HG03095 (cell line): ENCODE measurements at regions not wholly inside any gene's neighbourhood (a gene's known extent, or its start where the extent isn't known, plus 50 kb on each side); places are given as distances from the start of the nearest gene placed in this dataset.
"Not testable (repeated sequence)": the region's sequence is repeated elsewhere in the genome, so short reads cannot be mapped to it uniquely, and the experiment has no call there.

Source experiments
- ATAC-seq: cut with Tn5 transposase; IDR thresholded peaks from one replicate; pipeline ENCODE4 v1.9.1; 2021; ENCODE audit warnings: moderate library complexity; ENCODE audit not compliant: unreplicated experiment

DNA sequence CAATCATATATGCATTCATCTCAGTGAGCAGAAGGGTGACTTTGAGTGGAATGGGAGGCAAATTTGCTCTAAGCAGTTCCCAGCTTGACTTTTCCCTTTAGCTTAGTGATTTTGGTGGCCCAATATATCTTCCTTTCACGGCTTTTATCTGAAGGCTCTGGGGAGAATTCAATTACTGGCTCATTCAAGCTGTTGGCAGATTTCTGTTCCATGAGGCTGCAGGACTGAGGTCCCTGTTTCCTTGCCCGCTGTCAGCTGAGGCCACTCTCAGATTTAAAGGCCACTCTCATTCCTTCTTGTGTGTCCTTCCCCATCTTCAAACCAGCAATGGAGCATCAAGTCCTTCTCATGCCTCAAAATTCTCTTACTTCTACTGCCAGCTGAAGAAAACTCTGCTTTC lies 170.4 kb upstream of the ATP10A start:
- ATAC-seq = no peak

DNA sequence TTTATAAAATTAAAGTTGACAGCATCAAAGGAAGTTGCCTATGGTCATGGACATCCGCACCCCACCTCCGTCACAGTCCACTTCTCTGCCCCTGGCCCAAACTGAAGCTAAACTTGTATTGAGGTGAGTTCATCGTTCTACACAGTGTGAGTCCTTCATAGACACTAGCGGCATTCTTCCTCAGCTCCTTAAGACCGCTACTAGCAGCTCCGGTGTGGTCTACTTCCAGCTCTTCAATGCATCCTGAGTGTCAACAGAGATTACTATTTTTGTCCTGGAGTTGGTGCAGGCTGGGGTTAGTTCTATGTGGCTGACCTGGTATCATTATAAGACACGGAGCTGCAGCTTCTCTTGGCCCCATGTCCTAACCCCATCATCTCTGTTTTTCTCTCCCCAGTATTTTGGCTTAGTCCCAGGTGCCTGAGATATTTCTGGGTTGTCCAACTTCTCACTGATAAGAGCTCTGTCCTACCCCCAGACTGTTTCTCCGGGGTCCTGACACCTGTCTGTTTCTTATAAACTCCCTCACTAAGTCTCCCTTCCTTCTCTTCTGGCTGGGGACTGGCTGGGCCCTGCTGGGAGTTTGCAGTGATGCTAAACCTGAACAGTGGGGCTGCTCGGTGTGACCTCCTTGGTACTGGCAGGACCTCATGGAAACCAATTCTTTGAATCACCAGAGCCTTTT lies 169.2 kb upstream of the ATP10A start:
- ATAC-seq = no peak

GRCh38 chr15:26029586-26029985 lies 166.5 kb upstream of the ATP10A start:
- not testable (repeated sequence) for ATAC-seq

GRCh38 chr15:26029146-26029545 lies 166.0 kb upstream of the ATP10A start:
- ATAC-seq = no peak

GRCh38 chr15:26028086-26028740 lies 165.1 kb upstream of the ATP10A start:
- ATAC-seq = no peak

DNA sequence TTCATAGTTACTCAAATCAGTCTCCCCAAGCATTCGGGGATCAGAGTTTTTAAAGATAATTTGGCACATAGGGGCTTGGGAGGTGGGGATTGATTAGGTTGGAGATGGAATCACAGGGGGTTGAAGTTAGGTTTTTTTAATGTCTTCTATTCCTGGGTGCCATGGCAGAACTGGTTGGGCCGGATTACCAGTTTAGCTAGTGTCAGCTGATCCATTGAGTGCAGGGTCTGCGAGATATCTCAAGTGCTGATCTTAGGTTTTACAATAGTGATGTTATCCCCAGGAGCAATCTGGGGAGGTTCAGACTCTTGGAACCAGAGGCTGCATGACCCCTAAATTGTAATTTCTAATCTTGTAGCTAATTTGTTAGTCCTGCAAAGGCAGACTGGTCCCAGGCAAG lies 163.5 kb upstream of the ATP10A start:
- ATAC-seq = not testable (repeated sequence)

DNA sequence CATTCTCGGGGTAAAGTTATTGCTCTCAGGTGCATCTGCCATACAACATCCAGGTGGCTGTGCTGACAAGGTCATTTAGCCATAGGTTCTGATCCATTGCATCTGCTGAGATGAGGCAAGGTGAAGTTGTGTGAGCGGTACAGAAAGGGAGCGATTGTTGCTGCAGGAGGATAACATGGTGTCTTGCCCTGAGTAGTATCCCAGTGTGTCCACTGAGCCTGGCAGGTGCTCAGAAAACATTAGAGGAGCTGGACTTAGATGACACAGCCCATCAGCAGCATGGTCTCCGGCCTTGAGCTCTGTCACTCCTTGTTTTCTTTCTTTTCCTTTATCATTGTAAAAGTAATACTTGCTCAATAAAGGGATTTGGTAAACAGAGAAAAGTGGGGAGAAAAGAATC lies 161.1 kb upstream of the ATP10A start:
- no peak for ATAC-seq

GRCh38 chr15:26023691-26024090 lies 160.6 kb upstream of the ATP10A start:
- no peak for ATAC-seq

DNA sequence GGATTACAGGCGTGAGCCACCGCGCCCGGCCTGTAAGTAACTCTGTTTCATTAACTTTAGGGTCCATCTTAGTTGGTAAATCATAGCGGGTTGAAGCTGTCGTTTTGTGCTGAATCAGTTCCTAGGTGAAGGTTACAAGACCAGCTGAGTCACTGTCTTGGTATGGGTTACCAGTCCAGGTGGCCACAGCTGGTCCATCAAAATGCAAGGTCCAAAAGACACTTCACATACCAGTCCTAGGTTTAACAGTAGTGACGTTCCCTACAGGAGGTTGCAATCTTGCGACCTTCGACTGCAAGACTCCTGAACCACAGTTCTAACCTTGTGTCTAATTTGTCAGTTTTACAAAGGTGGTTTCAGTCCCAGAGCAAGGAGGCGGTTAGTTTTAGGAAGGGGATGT lies 160.1 kb upstream of the ATP10A start:
- ATAC-seq = no peak

DNA sequence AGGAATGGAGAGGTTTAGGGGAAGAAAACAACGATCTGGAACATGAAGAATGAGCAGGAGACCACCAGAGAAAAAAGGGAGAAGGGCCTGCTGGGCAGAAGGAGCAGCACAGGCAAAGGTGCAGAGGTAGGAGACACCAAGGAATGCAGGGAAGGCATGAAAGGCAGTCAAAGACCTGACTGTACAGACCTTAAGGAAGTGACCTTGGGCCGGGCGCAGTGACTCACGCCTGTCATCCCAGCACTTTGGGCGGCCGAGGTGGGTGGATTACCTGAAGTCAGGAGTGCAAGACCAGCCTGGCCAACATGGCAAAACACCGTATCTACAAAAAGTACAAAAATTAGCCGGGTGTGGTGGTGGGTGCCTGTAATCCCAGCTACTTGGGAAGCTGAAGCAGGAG lies 157.7 kb upstream of the ATP10A start:
- ATAC-seq = no peak

GRCh38 chr15:26017665-26018064 lies 154.5 kb upstream of the ATP10A start:
- no peak for ATAC-seq

GRCh38 chr15:26015516-26016075 lies 152.5 kb upstream of the ATP10A start:
- no peak for ATAC-seq

GRCh38 chr15:26013981-26014380 lies 150.9 kb upstream of the ATP10A start:
- no peak for ATAC-seq

DNA sequence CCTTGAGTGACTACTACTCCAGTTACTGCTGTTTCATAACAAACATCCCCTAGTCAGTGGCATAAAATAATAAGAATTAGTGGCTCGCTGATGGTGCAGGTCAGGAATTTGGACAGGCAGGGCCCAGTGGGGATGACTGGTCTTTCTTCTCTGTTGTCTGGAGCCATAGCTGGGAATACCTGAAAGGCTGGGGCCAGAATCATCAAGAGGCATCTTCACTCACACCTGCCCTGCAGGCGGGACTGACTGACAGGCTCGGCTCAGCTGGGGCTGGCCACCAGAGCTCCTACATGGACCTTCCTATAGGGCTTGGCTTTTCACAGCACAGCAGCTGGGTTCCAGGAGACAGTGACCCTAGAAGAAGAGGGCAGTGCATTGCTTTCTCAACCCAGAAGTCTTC lies 148.8 kb upstream of the ATP10A start:
- no peak for ATAC-seq

- no peak for ATAC-seq
Observed at GRCh38 chr15:26007151-26007550, 144.0 kb upstream of the ATP10A start.

DNA sequence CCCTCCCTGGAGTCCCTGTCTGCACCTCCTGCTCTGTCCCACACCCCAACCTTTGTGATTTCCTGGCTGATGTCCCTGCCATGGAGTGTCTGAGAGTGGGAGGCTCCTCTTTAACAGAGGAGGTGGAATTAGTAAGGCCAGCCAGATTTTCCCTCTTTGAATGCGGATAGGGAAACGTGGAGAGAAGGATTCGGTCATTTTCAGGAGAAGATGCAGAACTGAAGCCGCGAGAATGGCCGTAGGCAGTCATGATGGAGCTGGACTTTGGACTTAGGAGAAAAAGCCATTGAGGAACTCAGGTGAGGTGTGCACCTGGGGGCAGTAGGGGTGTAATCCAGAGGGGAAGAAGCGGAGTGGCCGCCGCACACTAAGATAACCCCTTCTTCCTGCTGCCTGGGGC lies 138.1 kb upstream of the ATP10A start:
- no peak for ATAC-seq

- no peak for ATAC-seq
Observed at GRCh38 chr15:25993506-25993905, 130.4 kb upstream of the ATP10A start.

DNA sequence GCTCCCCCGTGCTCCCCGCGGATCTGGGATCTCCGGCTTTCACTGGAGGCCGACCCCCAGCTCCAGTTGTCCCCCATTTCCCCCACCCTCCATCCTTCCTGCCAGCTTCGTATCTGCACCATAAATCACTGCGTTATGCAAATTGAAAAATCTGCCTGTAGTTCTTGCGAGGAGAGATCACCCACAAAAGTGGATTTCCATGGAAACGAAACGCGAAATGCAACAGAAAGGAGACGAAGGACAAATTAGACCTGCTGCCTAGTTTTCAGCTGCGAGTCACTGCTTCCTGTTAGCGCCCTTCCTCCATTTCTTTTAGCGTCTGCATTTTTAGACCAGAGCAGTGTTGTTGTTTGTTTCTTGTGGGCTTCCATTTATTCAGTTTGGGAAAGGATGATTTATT lies 127.1 kb upstream of the ATP10A start:
- no peak for ATAC-seq

- no peak for ATAC-seq
Observed at GRCh38 chr15:25989327-25989726, 126.2 kb upstream of the ATP10A start.

DNA sequence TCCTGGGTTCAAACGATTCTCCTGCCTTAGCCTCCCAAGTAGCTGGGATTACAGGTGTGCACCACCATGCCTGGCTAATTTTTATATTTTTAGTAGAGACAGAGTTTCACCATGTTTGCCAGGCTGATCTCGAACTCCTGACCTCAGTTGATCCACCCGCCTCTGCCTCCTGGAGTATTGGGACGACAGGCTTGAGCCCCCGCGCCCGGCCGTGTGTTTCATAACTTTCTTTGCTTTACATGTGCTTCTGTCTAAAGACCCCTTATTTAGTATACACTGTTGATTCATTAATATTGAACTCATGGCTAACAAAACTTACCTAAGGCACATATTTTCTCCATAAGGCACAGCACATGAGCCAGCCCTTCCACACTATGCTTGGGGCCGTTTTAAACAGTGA lies 125.6 kb upstream of the ATP10A start:
- not testable (repeated sequence) for ATAC-seq

- no peak for ATAC-seq
Observed at GRCh38 chr15:25987638-25988037, 124.5 kb upstream of the ATP10A start.

GRCh38 chr15:25985165-25985564 lies 122.0 kb upstream of the ATP10A start:
- ATAC-seq = no peak

DNA sequence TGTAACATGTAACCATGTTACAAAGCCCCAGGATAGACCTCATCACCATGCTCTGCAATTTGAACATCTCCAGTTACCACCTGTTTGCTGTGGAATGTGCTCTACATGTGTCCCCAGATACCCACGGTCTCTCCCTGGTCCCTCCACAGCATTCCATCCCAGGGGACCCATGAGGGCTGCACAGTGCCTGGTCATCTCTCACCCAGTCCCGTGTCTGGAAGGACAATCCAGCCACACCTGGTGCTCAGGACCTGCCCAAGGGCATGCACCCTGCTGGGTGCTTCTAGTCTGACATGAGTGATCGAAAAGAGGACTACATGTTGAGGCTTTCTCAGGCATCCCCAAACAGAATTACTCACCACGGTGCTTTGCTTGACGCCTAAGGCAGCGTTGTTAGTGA lies 119.6 kb upstream of the ATP10A start:
- ATAC-seq = no peak
